ENCODE measurements at regions not wholly inside any gene's neighbourhood (a gene's known extent, or its start where the extent isn't known, plus 50 kb on each side); places are given as distances from the start of the nearest gene placed in this dataset.
"Not testable (repeated sequence)": the region's sequence is repeated elsewhere in the genome, so short reads cannot be mapped to it uniquely, and the experiment has no call there.

DNA sequence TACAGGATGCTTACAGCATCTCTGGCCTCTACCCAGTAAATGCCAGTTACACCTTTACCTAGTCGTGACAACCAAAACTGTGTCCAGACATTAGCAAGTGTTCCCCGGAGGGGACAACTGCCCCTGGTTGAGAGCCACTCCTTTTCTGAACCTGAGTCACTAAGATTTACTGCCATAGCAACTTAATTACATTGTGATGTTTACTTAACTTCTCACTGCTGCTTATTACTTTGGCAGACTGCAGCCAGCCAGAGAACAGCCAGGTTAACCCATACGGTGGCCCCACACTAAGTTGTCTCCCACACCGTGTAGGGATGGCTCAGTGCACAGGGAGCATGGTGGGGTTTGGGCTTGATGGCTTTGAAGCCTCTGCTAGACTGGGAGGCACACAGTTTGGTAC is 204.7 kb upstream of the SULF2 start:
- no peak for DNase-seq (ENCODE audit: low spot score)
- no peaks in the 10 kb centered on the region for H3K36me3 Mint-ChIP-seq (ENCODE audit: low read depth)
- H3K9me3 Mint-ChIP-seq: no peaks in the 10 kb centered on the region
- no peaks in the 10 kb centered on the region for H3K4me1 Mint-ChIP-seq (ENCODE audit: low read depth)
- intact Hi-C loops (cut with micrococcal nuclease): no loop called here
- H3K27me3 Mint-ChIP-seq (ENCODE audit: low read depth): peaks cover 4% of the 10 kb centered on the region
- no peak overlapping the region for H3K4me3 Mint-ChIP-seq (ENCODE audit: low read depth)
- no peak overlapping the region for H3K27ac Mint-ChIP-seq

DNA sequence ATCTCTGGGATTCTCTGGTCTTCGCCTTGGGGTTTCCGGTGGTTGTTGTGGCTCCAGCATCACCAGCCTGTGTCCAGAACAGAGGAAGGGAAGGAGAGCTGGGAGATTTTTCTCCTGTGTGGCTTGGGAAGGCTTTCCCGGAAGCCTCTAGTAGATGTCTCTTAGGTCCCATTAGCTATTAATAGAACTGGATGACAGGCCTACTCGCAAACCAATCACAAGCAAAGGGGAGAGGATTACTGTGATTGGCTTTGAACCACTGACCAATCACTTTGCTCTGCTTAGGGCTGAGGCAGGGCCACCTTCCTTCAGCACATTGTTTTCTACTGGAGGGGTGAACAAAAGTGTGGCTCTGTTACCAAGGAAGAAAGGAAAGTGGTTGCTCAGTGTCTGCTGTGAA is 203.4 kb upstream of the SULF2 start:
- intact Hi-C loops (cut with micrococcal nuclease): no loop called here
- Mint-ChIP-seq H3K9me3 (no peaks in the 10 kb centered on the region), H3K27me3 (ENCODE audit: low read depth) (peaks cover 7% of the 10 kb centered on the region), H3K4me3 (ENCODE audit: low read depth) (no peak overlapping the region), H3K27ac (no peak overlapping the region), H3K36me3 (ENCODE audit: low read depth) (no peaks in the 10 kb centered on the region), H3K4me1 (ENCODE audit: low read depth) (no peaks in the 10 kb centered on the region)
- no peak for DNase-seq (ENCODE audit: low spot score)

DNA sequence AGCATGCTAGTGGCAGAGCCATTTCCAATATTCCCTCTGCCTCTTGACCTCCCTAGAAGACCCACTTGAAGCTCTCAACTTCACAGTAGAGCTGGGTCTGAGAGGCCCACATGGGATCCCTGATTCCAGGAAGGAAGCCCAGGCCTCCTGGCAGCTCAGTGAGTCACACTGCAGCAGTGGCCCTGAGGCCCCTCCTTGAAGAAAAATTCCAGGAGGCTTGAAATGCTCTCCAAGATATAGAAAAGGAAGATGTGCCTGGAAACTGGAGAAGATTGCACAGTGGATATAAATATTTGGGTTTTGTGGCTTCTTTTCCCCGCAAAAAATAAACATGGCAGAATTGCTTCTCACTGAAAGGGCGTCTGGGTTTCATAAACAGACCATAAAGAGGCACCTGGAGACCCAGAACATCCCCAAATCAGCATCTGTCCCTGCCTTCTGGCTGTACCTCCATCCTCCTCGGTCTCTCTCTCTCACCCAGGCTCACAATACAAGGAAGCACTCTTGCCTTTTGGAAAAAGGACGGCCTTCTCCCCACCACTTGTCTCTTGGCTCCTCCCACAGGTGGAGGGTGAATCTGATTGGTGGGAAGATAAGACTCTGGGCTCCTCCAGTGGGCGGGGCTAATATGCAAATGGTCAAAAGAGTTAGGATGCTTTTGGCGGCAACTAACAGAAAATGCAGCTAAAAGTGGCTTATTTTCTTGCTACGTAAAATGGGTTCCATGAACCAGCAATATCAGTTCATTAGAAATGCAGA is 200.0 kb upstream of the SULF2 start:
- intact Hi-C loops (cut with micrococcal nuclease): no loop called here
- peaks cover 9% of the 10 kb centered on the region for H3K27me3 Mint-ChIP-seq (ENCODE audit: low read depth)
- no peak for DNase-seq (ENCODE audit: low spot score)
- H3K4me3 Mint-ChIP-seq (ENCODE audit: low read depth): no peak overlapping the region
- no peak overlapping the region for H3K27ac Mint-ChIP-seq
- no peaks in the 10 kb centered on the region for H3K4me1 Mint-ChIP-seq (ENCODE audit: low read depth)
- H3K9me3 Mint-ChIP-seq: no peaks in the 10 kb centered on the region
- no peaks in the 10 kb centered on the region for H3K36me3 Mint-ChIP-seq (ENCODE audit: low read depth)

DNA sequence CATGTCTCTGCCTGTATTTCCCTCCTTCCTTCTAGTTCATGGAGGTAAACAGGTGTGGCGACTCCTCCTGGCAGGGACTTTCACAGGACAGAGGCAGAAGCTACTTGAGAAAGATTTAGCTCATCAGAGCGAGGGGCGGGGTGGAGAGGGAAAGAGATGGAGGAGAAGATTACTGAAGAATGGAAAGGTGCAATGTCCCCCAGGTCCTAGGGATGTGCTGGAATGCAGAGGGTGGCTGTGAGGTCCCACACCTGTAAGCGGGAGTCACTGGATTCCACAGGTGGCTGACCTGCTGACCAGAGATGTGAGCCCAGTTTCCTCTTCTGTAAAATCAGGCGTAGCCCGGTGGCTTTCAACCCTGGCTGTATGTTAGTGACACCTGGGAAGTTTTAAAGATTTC is 199.2 kb upstream of the SULF2 start:
- Mint-ChIP-seq H3K27ac (no peak overlapping the region), H3K36me3 (ENCODE audit: low read depth) (no peaks in the 10 kb centered on the region), H3K27me3 (ENCODE audit: low read depth) (peaks cover 9% of the 10 kb centered on the region), H3K4me1 (ENCODE audit: low read depth) (no peaks in the 10 kb centered on the region), H3K4me3 (ENCODE audit: low read depth) (no peak overlapping the region), H3K9me3 (no peaks in the 10 kb centered on the region)
- intact Hi-C loops (cut with micrococcal nuclease): no loop called here
- DNase-seq (ENCODE audit: low spot score): no peak

DNA sequence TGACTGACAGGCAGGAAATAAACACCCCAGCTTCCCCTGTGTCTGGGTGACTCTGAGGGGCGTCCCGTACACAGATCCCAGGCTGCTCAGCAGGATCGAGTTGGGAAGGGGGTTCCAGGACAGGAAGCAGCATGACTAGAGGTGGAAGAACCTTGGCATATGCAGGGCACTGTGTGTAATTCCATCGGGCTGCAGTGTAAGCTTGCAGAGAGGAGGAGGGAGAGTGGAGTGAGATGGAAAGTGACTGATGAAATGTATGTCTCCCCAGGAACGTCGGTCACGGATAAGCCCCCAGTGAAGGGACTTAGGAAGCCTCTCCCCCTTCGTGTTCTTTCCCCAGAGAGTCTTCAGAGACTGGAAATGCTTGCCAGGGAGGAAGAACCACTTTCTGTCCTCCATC is 198.4 kb upstream of the SULF2 start:
- H3K4me1 Mint-ChIP-seq (ENCODE audit: low read depth); H3K36me3 Mint-ChIP-seq (ENCODE audit: low read depth); H3K9me3 Mint-ChIP-seq; H3K27me3 Mint-ChIP-seq (ENCODE audit: low read depth); H3K27ac Mint-ChIP-seq; DNase-seq (ENCODE audit: low spot score); intact Hi-C loops (cut with micrococcal nuclease); H3K4me3 Mint-ChIP-seq (ENCODE audit: low read depth): not testable (repeated sequence)

DNA sequence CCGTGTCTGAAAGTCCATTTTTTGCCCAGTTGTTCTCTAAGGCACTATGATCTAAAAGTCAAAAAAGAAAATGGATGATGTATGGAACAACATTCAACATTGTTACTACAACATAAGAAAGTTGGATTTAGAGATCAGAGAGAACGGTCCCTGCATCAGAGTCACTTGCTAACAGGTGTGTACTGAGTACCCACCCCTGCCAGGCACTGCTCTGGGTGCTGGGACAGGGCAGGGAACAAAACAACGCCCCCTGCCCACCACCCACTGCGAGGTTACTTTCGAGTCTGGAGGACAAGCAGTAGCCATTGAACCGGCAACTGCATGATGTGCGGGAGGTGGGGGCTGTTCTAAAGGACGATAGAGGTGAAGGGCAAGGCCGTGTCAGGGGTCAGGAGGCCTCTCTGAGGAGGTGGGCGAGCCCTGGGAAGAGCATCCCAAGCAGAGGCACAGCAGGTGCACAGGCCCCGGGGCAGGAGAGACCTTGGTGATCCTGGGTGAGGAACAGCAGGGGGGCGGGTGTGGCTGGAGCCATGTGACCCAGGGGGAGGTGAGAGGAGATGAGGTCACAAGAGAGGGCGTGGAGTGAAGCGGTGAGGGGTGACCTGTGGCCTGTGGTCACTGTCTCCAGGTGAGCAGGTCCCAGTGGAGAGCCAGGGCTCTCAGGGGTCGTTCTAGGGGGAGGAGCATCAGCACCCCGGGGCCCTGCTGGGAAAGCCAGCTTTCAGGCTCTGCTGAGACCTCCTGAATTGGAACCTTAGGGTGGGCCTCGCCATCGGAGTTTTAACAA is 197.5 kb upstream of the SULF2 start:
- Mint-ChIP-seq H3K4me3 (ENCODE audit: low read depth) (no peak overlapping the region), H3K27ac (no peak overlapping the region), H3K36me3 (ENCODE audit: low read depth) (no peaks in the 10 kb centered on the region), H3K27me3 (ENCODE audit: low read depth) (peaks cover 9% of the 10 kb centered on the region), H3K9me3 (no peaks in the 10 kb centered on the region), H3K4me1 (ENCODE audit: low read depth) (peaks cover 2% of the 10 kb centered on the region)
- intact Hi-C loops (cut with micrococcal nuclease): no loop called here
- DNase-seq (ENCODE audit: low spot score): no peak

DNA sequence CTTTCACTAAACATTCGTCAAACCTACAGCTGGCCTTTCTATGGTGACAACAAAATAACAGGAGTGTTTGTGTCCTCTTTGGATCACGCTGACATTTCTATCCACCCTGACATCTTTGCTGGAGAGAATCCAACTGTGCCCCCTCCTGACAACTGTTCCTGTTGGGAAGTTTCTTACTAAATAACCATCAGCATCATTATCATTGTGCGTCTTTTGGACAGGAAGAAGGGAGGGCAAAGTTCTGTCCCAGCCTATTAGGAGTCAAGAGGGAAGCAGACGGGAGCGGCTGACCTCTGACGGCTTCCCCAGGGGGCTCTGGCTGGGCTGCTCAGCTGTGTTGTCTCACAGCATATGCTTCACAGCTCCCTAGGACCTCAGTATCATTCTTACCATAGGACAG is 195.9 kb upstream of the SULF2 start:
- H3K9me3 Mint-ChIP-seq: no peaks in the 10 kb centered on the region
- intact Hi-C loops (cut with micrococcal nuclease): no loop called here
- DNase-seq (ENCODE audit: low spot score): no peak
- H3K36me3 Mint-ChIP-seq (ENCODE audit: low read depth): no peaks in the 10 kb centered on the region
- H3K4me3 Mint-ChIP-seq (ENCODE audit: low read depth): no peak overlapping the region
- H3K27ac Mint-ChIP-seq: no peak overlapping the region
- peaks cover 10% of the 10 kb centered on the region for H3K27me3 Mint-ChIP-seq (ENCODE audit: low read depth)
- peaks cover 6% of the 10 kb centered on the region for H3K4me1 Mint-ChIP-seq (ENCODE audit: low read depth)

DNA sequence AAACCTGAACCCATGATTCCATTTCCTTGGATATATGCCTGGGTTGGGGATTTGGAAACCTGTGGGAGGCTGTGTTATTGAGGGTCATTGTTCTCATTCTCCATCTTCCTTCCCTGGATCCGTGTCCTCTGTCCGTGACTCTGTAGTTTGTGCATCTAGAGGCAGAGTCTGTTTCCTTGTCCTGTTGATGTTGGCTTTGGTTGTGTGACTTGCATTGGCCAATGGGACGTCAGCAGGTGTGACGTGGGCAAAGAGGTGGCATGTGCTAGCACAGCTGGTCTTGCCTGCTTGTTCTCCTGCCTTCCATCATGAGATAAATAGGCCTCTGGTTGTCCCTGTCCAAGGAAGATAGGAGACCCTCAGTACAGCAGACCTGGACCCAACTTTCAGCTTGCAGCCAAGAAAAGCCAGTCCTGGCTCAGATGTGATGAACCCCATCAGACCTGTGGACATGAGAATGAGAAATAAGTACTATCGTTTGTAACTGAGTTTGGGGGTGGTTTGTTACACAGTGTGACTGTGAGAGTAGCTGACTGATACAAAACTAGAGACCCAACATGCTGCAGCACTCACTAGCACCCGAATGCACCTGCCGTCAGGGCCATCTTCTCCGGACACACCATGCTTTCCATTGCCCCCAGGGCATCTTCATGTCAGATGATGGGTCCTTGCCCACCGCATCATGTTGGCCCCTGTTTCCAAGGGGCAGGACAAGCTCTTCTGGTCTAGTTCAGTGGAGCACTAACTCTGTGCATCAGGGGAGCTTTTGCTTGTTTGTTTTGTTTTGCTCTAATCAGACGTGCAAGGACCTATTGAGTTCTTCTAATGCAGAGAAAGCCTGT is 195.3 kb upstream of the SULF2 start:
- Mint-ChIP-seq H3K4me3 (ENCODE audit: low read depth) (no peak overlapping the region), H3K9me3 (no peaks in the 10 kb centered on the region), H3K4me1 (ENCODE audit: low read depth) (peaks cover 6% of the 10 kb centered on the region), H3K36me3 (ENCODE audit: low read depth) (no peaks in the 10 kb centered on the region), H3K27ac (no peak overlapping the region), H3K27me3 (ENCODE audit: low read depth) (peaks cover 9% of the 10 kb centered on the region)
- DNase-seq (ENCODE audit: low spot score): no peak
- intact Hi-C loops (cut with micrococcal nuclease): no loop called here

DNA sequence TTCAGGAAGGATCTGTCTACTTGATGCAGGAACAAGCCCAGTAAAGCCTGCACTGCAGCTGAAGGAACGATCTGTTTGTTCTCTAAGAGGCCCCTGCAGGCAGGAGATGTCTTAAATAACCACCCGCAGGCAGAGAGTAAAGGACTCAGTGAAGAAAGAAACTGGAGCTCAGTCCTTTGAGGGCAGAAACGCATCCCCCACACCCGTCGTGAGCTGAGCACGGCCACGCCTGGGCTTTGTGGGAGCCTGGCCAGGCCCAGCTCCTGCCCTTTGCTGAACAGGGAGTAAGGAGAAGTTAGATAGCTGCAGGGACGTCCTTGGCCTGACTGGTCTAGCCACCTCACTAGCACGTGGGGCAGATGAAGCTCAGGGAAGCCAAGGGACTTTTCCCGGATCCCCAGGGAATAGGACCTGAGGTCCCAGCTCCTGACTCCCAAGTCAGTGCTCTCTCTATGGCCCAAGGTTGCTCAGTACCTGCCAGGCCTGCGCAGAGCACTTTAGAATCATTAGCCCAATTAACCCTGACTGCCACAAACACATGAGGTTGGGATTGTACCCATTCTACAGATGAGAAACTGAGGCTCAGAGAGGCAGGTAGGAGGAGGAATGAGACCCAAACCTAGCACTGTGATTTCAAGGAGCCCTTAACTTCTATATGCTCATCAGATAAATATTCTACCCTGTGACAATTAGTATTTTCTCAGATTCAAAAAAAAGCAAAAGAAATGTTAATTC is 194.2 kb upstream of the SULF2 start:
- H3K4me1 Mint-ChIP-seq (ENCODE audit: low read depth); intact Hi-C loops (cut with micrococcal nuclease); H3K27me3 Mint-ChIP-seq (ENCODE audit: low read depth); DNase-seq (ENCODE audit: low spot score); H3K4me3 Mint-ChIP-seq (ENCODE audit: low read depth); H3K27ac Mint-ChIP-seq; H3K36me3 Mint-ChIP-seq (ENCODE audit: low read depth); H3K9me3 Mint-ChIP-seq: not testable (repeated sequence)

DNA sequence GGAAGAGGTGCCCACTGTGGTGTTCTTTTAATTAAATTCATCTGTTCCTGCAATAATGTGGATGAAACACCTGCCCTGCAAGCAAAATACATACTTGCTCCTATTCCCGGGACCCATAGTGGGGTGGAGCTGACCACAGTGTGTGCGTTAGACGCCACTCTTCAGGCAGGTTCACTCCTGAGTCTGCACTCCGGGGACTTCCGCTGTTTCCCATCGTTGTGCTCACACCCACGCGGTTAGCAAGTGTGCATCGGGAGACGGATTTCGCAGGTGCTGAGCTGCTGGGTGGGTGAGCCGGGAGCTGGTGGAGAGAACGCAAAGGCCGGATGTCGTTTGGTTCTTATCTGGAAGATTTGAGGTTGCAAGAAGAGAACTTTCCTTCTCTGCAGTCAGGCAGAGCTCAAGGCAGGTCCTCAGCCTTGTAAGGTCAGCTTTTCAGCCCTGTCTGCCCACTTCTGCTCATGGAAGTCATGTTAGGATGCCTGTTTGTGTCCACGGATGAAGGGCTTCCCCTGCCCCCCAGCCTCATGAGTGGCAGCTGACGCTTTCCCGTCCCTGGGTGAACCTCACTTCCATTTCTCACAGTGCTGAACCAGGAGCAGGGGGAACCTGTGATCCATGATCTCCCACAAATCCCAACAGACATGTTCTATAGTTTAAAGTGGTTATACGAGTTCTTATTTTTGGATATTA is 193.3 kb upstream of the SULF2 start:
- H3K4me1 Mint-ChIP-seq (ENCODE audit: low read depth); H3K4me3 Mint-ChIP-seq (ENCODE audit: low read depth); H3K27me3 Mint-ChIP-seq (ENCODE audit: low read depth); H3K9me3 Mint-ChIP-seq; intact Hi-C loops (cut with micrococcal nuclease); H3K36me3 Mint-ChIP-seq (ENCODE audit: low read depth); DNase-seq (ENCODE audit: low spot score); H3K27ac Mint-ChIP-seq: not testable (repeated sequence)

DNA sequence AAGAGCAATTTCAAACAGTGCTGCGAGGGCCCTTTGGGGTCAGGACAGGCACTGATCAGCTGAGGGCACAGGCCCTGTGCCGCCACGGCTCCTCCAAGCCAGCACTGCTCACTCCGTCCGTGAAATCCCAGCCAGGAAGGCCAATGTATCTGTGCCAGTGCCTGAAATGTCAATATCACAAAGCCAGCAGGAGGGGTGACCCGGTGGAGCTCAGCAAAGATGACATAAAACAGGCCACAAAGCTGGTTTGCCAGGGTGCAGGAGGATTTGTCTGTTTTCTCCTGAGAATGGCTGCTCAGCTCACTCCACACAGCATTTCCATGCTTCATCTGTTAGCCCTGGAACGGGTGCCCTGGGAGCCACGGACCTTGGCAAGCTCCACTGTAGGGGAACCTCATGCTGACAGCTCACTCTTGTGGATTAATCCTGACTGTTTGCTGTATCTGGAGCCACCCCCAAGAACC is 192.5 kb upstream of the SULF2 start:
- H3K4me3 Mint-ChIP-seq (ENCODE audit: low read depth); H3K4me1 Mint-ChIP-seq (ENCODE audit: low read depth); H3K9me3 Mint-ChIP-seq; H3K27ac Mint-ChIP-seq; intact Hi-C loops (cut with micrococcal nuclease); H3K36me3 Mint-ChIP-seq (ENCODE audit: low read depth); H3K27me3 Mint-ChIP-seq (ENCODE audit: low read depth); DNase-seq (ENCODE audit: low spot score): not testable (repeated sequence)
